ENCODE measurements at regions not wholly inside any gene's neighbourhood (a gene's known extent, or its start where the extent isn't known, plus 50 kb on each side); places are given as distances from the start of the nearest gene placed in this dataset.

DNA sequence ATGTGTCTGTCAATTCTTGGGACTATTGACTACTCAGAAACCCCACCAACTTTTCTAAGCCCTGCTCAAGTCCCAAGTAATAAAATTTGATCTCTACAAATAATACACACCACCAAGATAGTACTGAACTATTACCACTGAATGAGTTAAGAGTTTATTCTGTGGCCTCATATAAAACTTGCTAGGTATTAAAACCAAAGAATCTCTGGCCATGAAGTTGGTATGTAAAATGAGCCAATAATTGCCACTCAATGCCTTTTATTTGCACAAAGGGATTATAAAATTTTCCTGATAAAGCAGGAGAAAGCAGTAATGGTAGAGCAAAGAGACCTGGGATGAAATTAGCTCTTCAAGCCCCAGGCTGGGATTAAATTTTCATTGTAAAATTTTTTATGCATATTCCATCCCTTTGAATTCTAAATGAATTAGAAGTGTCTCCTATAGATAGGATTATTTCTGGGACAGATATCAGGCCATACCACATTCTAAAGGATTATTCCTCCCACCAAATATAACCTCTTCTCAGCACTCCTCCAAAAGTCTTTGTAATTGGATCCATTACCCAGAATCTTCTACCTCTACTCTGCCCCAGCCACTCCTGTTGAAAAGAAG, 450.5 kb upstream of the ACVR2A start:
- TF ChIP-seq CTCF (conservative IDR thresholded peaks at IDR 0.05; ENCODE audit: low read depth, low read length) (no peak), EZH2 (IDR thresholded peaks at IDR 0.05; ENCODE audit: low read length, unreplicated experiment) (no peak), EZH2phosphoT487 (IDR thresholded peaks at IDR 0.05; ENCODE audit: borderline replicate concordance, low read length) (no peak)

Data from PC-3 (cell line).